ENCODE measurements at regions not wholly inside any gene's neighbourhood (a gene's known extent, or its start where the extent isn't known, plus 50 kb on each side); places are given as distances from the start of the nearest gene placed in this dataset.

DNA sequence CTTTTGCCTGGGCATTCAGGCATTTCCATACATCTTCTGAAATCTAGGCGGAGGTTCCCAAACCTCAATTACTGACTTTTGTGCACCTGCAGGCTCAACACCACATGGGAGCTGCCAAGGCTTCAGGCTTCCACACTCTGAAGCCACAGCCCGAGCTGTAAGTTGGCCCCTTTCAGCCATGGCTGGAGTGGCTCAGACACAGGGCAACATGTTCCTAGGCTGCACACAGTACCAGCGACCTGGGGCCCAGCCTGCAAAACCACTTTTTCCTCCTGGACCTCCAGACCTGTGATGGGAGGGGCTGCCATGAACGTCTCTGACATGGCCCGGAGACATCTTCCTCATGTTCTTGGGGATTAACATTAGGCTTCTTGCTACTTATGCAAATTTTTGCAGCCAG, 1558.2 kb upstream of the PCDH20 start:
- no peak for DNase-seq (ENCODE audit: low read depth in 2 of 3, low spot score in 1 of 3)

DNA sequence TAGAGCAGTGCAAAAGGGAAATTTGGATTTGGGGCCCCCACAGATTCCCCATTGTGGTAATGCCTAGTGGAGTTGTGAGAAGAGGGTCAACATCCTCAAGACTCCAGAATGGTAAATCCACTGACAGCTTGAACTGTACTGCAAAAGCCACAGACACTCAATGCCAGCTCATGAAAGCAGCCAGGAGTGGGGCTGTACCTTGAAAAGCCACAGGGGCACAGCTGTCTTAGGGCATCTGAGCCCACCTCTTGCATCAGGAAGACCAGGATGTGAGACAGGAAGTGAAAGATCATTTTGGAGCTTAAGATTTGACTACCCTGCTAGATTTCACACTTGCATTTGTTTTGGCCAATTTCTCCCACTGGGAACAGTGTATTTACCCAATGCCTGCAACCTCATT, 1548.9 kb upstream of the PCDH20 start:
- no peak for DNase-seq (ENCODE audit: low read depth in 2 of 3, low spot score in 1 of 3)

DNA sequence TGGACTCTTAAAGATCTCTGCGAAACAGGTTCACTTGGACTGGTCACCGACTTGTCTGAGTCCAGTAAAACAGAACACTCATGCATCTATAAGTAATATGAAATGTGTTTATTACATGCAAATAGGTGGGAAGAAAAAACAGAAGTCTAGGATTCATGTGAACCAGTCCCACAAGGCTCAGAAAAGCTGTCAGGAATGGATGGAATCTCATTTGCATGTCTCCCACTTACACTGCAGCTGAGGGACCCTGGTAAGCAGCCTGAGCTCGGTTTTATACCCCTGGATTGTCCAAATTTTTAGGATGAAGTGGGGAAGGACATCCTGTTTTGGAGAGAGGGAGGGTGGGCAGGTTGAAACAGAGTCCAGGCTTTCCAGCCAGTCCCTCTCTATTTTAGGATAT, 1545.1 kb upstream of the PCDH20 start:
- DNase-seq (ENCODE audit: low read depth in 2 of 3, low spot score in 1 of 3): no peak

- DNase-seq (ENCODE audit: low read depth in 2 of 3, low spot score in 1 of 3): no peak
Observed at GRCh38 chr13:62933809-62934208, 1518.2 kb upstream of the PCDH20 start.

- DNase-seq (ENCODE audit: low read depth in 2 of 3, low spot score in 1 of 3): no peak
Observed at GRCh38 chr13:62932256-62932883, 1516.7 kb upstream of the PCDH20 start.

- no peak for DNase-seq (ENCODE audit: low read depth in 2 of 3, low spot score in 1 of 3)
Observed at GRCh38 chr13:62931853-62932252, 1516.2 kb upstream of the PCDH20 start.

GRCh38 chr13:62924395-62924794, 1508.7 kb upstream of the PCDH20 start:
- DNase-seq (ENCODE audit: low read depth in 2 of 3, low spot score in 1 of 3): no peak

DNA sequence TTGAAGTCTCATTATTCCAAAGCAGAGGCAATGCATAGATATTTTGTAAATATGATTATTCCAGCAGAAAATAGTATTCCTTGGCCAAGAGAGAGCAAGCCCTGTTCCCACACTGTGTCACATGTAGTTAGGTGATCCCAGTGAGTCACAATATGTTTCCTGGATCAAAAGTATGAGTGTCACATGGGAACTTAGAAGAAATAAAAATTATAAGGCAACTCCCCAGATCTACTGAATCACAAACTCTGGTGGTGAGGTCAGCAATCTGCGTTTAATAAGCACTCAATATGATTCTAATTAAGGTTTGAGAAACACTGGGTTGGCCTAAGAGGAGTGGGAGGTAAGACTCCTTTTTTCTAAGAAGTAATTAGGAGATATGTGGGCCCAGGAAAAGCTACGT, 1504.5 kb upstream of the PCDH20 start:
- no peak for DNase-seq (ENCODE audit: low read depth in 2 of 3, low spot score in 1 of 3)

DNA sequence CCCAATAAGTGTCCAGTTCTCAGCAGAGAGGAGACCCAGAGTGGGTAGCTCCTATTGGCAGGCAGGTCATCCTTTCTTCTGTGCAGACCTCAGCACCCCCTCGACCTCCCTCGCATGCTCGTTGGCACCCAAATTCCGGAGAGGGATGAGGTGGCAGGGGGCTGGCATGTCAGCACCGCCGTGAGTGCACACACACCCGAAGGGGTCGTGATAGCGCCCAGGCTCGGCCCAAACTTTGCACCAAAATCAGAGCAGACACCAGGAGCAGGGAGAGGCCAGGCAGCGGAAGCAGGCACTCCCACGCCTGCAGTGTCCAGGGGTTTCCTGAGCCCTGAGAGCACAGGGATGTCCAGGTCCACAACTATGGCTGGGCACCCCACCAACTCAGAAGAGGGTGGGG, 1503.8 kb upstream of the PCDH20 start:
- DNase-seq (ENCODE audit: low read depth in 2 of 3, low spot score in 1 of 3): no peak

GRCh38 chr13:62910541-62911060, 1495.0 kb upstream of the PCDH20 start:
- DNase-seq (ENCODE audit: low read depth in 2 of 3, low spot score in 1 of 3): no peak

GRCh38 chr13:62908321-62908720, 1492.7 kb upstream of the PCDH20 start:
- DNase-seq (ENCODE audit: low read depth in 2 of 3, low spot score in 1 of 3): no peak

- no peak for DNase-seq (ENCODE audit: low read depth in 2 of 3, low spot score in 1 of 3)
Observed at GRCh38 chr13:62906896-62907295, 1491.2 kb upstream of the PCDH20 start.

- no peak for DNase-seq (ENCODE audit: low read depth in 2 of 3, low spot score in 1 of 3)
Observed at GRCh38 chr13:62906469-62906868, 1490.8 kb upstream of the PCDH20 start.

- no peak for DNase-seq (ENCODE audit: low read depth in 2 of 3, low spot score in 1 of 3)
Observed at GRCh38 chr13:62887046-62887445, 1471.4 kb upstream of the PCDH20 start.

DNA sequence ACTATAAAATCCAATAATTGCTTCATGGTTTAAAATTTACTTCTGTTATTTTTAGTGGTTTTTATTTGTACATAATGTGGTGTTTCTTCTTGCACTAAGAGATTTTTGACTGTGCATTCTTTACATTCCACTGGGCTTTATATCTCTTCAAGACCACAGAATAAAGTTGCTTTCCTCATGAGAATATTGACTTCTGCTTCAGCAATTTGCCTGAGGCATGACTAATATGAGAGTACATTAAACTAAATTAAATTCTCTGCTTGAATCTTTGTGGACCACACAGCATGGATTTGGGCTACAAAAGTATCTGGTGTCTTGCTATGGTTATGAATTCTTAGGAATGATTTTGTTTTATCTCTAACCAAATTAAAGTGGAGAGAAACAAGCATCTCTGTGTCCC, 1463.4 kb upstream of the PCDH20 start:
- no peak for DNase-seq (ENCODE audit: low read depth in 2 of 3, low spot score in 1 of 3)

GRCh38 chr13:62875118-62875640, 1459.5 kb upstream of the PCDH20 start:
- no peak for DNase-seq (ENCODE audit: low read depth in 2 of 3, low spot score in 1 of 3)

- DNase-seq (ENCODE audit: low read depth in 2 of 3, low spot score in 1 of 3): no peak
Observed at GRCh38 chr13:62850331-62850730, 1434.7 kb upstream of the PCDH20 start.

GRCh38 chr13:62847520-62847919, 1431.9 kb upstream of the PCDH20 start:
- no peak for DNase-seq (ENCODE audit: low read depth in 2 of 3, low spot score in 1 of 3)

GRCh38 chr13:62846302-62846701, 1430.7 kb upstream of the PCDH20 start:
- DNase-seq (ENCODE audit: low read depth in 2 of 3, low spot score in 1 of 3): no peak

GRCh38 chr13:62839338-62839737, 1423.7 kb upstream of the PCDH20 start:
- DNase-seq (ENCODE audit: low read depth in 2 of 3, low spot score in 1 of 3): no peak

DNA sequence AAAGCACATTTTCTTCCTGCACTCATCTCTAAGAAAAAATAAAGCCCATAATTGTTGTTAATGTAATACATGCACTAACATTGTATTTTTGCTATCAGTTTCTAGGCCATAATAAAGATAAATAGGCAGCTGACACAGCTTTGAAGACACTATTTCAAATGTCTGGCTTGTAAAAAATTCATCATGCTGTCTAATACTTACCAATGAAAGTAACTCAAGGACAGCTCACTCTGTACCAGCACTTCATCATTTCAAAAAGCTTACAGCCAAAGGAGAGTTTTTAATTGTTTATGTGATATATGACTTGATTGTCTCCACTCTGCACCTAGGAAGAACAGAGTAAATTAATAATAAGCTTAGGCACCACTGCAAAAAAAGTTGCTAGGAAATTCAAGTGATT, 1423.3 kb upstream of the PCDH20 start:
- no peak for DNase-seq (ENCODE audit: low read depth in 2 of 3, low spot score in 1 of 3)

- no peak for DNase-seq (ENCODE audit: low read depth in 2 of 3, low spot score in 1 of 3)
Observed at GRCh38 chr13:62837895-62838294, 1422.2 kb upstream of the PCDH20 start.

GRCh38 chr13:62829486-62829885, 1413.8 kb upstream of the PCDH20 start:
- DNase-seq (ENCODE audit: low read depth in 2 of 3, low spot score in 1 of 3): no peak
